ENCODE measurements at regions not wholly inside any gene's neighbourhood (a gene's known extent, or its start where the extent isn't known, plus 50 kb on each side); places are given as distances from the start of the nearest gene placed in this dataset.

GRCh38 chr1:199297174-199297573, 658.3 kb downstream of the PTPRC start:
- no peak for DNase-seq

DNA sequence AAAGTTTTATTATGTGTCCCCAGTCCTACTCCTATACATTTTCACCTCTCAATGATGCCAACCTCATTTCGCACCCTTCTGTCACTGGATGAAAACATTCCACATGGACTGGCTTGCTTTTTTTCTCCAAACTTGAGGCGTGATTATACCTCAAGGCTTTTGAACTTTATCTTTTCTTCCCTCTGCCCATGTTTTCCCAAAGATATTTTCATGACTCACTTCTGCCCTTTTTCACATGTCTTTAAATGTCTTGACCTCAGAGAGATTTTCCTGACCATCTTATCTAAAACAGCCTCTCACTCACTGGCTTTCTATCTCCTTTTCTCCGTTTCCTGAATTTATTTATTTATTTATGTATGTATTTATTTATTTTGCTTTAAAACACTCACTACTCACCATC, 659.0 kb downstream of the PTPRC start:
- DNase-seq = no peak

DNA sequence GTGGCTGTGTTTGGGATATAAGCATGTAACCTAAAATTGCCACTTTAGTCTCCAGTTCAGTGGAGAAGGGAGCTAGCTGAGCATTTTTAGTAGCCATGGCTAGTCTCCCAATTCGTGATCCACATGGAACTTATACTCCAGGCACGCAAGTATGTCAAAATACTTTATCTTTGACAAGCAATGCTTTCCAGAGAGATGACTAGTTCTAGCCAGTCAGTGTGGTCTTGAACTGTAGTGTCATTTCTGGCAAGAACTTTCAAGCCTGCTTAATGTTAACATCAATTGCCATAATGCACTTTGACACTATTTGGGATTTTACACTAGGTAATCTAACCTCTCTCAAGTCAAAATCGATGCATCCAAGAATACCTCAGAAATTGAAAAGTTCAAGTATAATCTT, 660.0 kb downstream of the PTPRC start:
- DNase-seq = no peak

DNA sequence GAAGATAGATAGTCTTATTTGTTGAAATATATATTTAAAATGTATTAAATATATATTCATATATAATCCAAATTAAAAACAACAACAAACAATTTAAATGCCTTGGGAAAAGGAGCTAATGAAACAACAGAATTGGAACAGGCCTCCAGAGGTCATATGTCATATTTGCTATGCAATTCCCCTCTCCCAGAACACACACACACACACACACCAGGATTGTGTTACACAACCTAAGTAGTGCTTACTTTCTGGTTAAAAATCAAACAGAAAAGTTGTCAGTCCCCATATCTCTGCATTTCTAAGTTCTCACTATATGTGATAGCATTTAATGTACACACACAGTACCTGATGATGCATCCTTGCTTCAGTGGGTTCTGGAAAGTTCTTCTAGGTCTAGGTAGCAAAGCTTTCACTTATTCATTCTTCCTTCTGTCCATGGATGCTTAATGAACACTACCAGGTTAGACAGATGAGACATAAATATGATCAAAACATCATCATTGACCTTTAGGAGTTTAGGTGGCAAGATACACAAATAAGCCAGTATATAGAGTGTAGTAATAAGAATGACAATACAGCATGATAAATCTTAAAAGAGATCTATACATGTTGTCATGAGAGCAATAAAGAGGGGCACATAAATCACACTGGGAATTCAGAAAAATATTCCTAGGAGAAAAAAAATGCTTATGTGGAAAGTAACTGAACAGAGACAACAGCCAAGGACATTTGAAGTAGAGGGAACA, 662.8 kb downstream of the PTPRC start:
- DNase-seq = no peak

- no peak for DNase-seq
These were observed 663.7 kb downstream of the PTPRC start for GRCh38 chr1:199302554-199302953.

DNA sequence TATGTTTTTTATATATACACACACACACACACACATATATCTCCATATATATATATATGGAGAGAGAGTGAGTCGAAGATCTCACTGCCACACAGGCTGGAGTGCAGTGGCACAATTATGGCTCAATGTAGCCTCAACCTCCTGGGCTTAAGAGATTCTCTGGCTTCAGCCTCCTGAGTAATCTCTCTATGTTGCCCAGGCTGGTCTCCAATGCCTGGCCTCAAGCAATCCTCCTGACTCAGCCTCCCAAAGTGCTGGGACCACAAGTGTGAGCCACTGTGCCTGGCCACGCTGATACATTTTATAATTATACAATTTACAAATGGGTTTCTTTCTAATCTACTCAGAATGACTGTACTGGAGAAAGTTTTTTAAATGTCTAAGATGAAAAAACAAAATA, 664.2 kb downstream of the PTPRC start:
- DNase-seq = no peak

DNA sequence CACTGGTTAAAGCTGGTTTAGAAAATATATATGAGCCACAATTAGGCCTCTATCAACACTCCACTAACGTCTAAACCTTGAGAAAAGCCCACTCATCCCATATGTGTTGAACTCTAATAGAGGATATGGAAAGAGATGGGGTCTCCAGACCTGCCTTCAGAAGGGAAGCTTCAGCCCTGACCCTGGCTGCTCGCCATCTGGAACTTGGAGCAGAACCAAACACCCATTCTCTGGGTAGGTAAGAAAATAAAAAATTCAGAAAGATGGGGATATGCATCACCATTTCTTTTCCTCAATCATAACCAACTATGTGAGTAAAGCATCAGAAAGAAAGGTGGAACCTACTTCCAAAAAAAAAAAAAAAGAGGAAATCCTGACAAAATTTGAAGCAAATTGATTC, 666.2 kb downstream of the PTPRC start:
- DNase-seq = no peak

- DNase-seq = no peak
These were observed 668.8 kb downstream of the PTPRC start for GRCh38 chr1:199307496-199308264.

- DNase-seq = no peak
These were observed 669.6 kb downstream of the PTPRC start for GRCh38 chr1:199308349-199308846.

- DNase-seq = no peak
These were observed 671.9 kb downstream of the PTPRC start for GRCh38 chr1:199310708-199311107.

DNA sequence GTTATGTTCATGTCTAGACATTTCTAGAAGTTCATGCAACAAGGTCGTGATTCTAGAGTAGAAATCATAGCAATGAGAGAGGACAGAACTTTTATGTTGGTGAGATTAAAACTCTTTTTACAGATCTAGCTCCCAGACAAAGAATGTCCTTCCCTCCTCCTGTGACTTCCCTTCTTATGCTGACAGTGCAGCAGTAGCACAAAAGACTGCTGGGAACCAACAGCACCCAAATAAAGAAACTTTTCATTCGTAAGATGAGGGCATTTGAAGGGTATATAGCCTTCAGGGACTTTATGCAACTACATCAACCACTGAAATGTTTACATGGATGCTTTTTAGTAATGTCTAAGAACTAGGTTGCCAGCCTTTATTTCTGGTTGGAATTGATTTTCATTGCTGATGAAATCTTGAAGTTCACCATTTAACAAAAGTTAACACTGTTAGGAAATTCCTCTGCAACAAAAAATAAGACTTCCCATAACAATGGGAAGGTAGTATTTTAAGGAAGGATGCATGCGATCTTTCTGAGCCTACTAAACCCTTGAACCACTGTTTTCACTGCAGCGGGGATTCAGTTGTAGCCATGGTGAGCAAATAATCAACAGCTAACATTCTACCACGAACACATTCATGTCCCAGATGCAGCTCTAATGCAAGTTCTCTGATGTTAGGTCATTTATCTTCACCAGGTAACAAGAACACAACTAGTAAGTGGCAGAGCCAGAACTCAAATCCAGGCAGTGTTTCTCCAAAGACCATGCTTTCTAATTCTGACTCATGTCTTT, 672.8 kb downstream of the PTPRC start:
- DNase-seq = no peak

GRCh38 chr1:199312626-199313025, 673.8 kb downstream of the PTPRC start:
- DNase-seq = no peak

DNA sequence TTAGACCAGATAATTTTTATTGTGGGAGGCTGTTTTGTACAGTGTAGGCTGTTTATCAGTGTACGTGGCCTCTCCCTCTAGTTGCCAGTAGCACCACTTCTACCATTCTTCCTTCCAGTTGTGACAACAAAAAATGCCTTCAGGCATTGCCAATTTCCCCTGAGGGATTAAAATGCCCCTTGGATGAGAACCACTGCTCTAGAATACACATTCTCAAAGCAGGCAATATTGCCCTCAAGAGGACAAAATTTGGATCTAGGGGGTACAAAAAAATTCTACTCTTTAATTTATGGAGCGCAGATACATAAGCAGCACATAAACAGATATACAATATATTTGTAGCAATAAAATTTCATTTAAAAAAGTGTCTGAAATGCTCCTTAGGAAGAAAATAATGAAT, 674.6 kb downstream of the PTPRC start:
- no peak for DNase-seq

DNA sequence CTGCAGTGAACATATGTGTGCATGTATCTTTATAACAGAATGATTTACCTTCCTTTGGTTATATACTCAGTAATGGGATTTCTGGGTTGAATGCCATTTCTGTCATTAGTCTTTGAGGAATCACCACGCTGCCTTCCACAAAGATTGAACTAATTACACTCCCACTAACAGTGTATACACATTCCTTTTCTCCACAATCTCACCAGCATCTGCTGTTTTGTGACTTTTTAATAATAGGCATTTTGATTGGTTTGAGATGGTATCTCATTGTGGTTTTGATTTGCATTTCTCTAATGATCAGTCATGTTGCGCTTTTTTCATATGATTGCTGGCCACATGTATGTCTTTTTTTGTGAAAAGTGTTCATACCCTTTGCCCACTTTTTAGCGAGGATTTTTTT, 680.5 kb downstream of the PTPRC start:
- DNase-seq = no peak

- DNase-seq = no peak
These were observed 683.4 kb downstream of the PTPRC start for GRCh38 chr1:199322278-199322677.

GRCh38 chr1:199333180-199333579, 694.3 kb upstream of the NR5A2 start:
- DNase-seq = no peak

- no peak for DNase-seq
These were observed 692.0 kb upstream of the NR5A2 start for GRCh38 chr1:199335496-199335895.

GRCh38 chr1:199336745-199337640, 690.5 kb upstream of the NR5A2 start:
- no peak for DNase-seq

DNA sequence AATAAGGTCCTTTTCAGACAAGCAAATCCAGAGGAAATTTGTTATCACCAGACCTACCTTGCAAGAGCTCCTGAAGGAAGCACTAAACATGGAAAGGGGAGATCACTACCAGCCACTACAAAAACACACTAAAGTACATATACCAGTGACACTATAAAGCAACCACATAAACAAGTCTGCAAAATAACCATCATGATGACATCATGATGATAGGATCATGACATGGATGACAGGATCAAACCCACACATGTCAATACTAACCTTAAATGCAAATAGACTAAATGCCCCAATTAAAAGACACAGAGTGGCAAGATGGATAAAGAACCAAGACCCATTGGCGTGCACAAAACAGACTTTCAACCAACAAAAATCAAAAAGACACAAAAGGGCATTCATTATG, 688.8 kb upstream of the NR5A2 start:
- no peak for DNase-seq

DNA sequence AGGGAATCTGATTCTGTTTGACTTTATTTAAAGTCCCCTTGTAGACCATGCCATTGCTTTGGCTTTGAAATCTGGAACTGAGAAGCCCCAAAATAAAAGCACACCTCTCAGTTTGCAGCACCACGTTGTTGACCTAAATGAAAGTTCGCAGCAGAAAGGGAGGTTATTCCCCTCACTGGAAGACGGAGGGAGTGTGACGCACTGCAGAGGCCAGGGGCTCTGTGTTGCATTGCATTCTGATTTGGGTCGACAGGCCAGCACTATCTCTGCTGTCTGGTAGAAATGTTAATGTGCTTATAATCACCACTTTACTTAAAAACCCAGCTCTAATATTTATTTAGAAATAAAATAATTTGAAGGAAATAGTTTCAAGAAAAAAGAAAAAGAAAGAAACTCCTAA, 675.2 kb upstream of the NR5A2 start:
- no peak for DNase-seq

DNA sequence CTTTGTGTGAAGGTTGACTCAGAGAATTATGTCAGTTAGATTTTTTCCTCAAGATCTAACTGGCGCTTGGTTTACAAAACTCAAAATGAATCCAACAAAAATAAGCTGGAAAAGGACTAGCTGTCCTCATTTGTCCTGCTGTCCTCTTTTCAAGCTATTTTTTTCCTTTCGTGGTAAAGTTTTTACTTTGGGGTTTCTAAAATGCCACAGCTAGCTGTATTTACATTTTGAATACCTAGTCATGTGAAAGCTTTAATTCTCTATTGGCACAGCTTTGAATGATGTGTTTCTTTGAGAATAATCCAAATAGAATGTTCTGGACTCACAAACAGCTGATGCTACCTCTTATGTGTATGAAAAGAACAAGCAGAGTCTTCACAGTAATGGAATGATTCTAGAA, 673.6 kb upstream of the NR5A2 start:
- DNase-seq = no peak

DNA sequence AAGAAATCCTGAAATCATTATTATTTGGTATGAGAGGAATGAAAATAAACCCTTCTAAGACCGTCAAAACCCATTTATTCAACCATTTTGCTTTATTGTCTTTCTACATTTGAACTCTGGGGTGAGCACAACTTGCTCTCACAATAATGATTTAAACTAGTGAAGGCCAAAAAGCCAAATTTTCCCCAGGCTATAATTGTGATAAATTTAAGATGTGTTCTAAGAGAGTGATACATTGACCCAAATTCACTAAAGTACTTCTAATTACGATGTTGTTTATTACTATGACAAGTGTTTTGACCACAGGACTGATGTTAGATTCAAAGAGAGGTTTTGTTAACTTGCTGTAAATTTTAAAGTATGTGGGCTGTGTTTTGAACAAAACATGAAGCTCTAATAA, 670.9 kb upstream of the NR5A2 start:
- no peak for DNase-seq

- DNase-seq = no peak
These were observed 669.9 kb upstream of the NR5A2 start for GRCh38 chr1:199357599-199357998.
